ENCODE measurements at regions not wholly inside any gene's neighbourhood (a gene's known extent, or its start where the extent isn't known, plus 50 kb on each side); places are given as distances from the start of the nearest gene placed in this dataset.
A peak's percentile ranks its signal among the peaks of the same experiment; 100 is the strongest.

- DNase-seq (ENCODE audit: low read depth in 4 of 4, low spot score in 3 of 4), result no peak
These were observed 63.4 kb upstream of the FBRSL1 start for GRCh38 chr12:132426349-132427173.

- DNase-seq (ENCODE audit: low read depth in 4 of 4, low spot score in 3 of 4), result no peak
These were observed 65.1 kb upstream of the FBRSL1 start for GRCh38 chr12:132424811-132425210.

- DNase-seq (ENCODE audit: low read depth in 4 of 4, low spot score in 3 of 4), result no peak
These were observed 65.9 kb upstream of the FBRSL1 start for GRCh38 chr12:132423820-132424645.

GRCh38 chr12:132423251-132423819 is 66.6 kb upstream of the FBRSL1 start:
- no peak for DNase-seq (ENCODE audit: low read depth in 4 of 4, low spot score in 3 of 4)

GRCh38 chr12:132422381-132423043 is 67.4 kb upstream of the FBRSL1 start:
- DNase-seq (ENCODE audit: low read depth in 4 of 4, low spot score in 3 of 4), result no peak

- no peak for DNase-seq (ENCODE audit: low read depth in 4 of 4, low spot score in 3 of 4)
These were observed 67.9 kb upstream of the FBRSL1 start for GRCh38 chr12:132422040-132422380.

GRCh38 chr12:132419631-132420246 is 70.2 kb upstream of the FBRSL1 start:
- no peak for DNase-seq (ENCODE audit: low read depth in 4 of 4, low spot score in 3 of 4)

GRCh38 chr12:132418393-132418925 is 71.5 kb upstream of the FBRSL1 start:
- DNase-seq (ENCODE audit: low read depth in 4 of 4, low spot score in 3 of 4), result no peak

GRCh38 chr12:132417741-132418140 is 72.2 kb upstream of the FBRSL1 start:
- DNase-seq (ENCODE audit: low read depth in 4 of 4, low spot score in 3 of 4), result no peak

- no peak for DNase-seq (ENCODE audit: low read depth in 4 of 4, low spot score in 3 of 4)
These were observed 73.1 kb upstream of the FBRSL1 start for GRCh38 chr12:132416827-132417226.

- no peak for DNase-seq (ENCODE audit: low read depth in 4 of 4, low spot score in 3 of 4)
These were observed 73.8 kb upstream of the FBRSL1 start for GRCh38 chr12:132416121-132416673.

- DNase-seq (ENCODE audit: low read depth in 4 of 4, low spot score in 3 of 4), result no peak
These were observed 74.4 kb upstream of the FBRSL1 start for GRCh38 chr12:132415327-132416120.

GRCh38 chr12:132414634-132415326 is 75.2 kb upstream of the FBRSL1 start:
- DNase-seq (ENCODE audit: low read depth in 4 of 4, low spot score in 3 of 4), result peak in 1 of 4 donors; percentile 72

- DNase-seq (ENCODE audit: low read depth in 4 of 4, low spot score in 3 of 4), result no peak
These were observed 75.9 kb upstream of the FBRSL1 start for GRCh38 chr12:132413931-132414588.

- no peak for DNase-seq (ENCODE audit: low read depth in 4 of 4, low spot score in 3 of 4)
These were observed 78.5 kb upstream of the FBRSL1 start for GRCh38 chr12:132411457-132411856.

GRCh38 chr12:132410849-132411248 is 79.1 kb upstream of the FBRSL1 start:
- DNase-seq (ENCODE audit: low read depth in 4 of 4, low spot score in 3 of 4), result no peak

GRCh38 chr12:132410296-132410625 is 79.7 kb upstream of the FBRSL1 start:
- no peak for DNase-seq (ENCODE audit: low read depth in 4 of 4, low spot score in 3 of 4)
